K562 (cell line): ENCODE measurements at regions not wholly inside any gene's neighbourhood (a gene's known extent, or its start where the extent isn't known, plus 50 kb on each side); places are given as distances from the start of the nearest gene placed in this dataset.

Source experiments
- ATAC-seq: fragments of 200-7000 bp; cut with Tn5 transposase; 3 replicates; pipeline ENCODE4 v1.9.1; 2020; ENCODE audit warnings: moderate library complexity
- BruUV-seq: library from RNA; stranded (reverse); fragments of 400-500 nt; replicated peaks from 2 replicates; lab custom pipeline; 2021; lab: Mats Ljungman, UMichigan
- CTCF ChIA-PET: fragments of 300-600 bp; formaldehyde crosslinking; extraction: SDS; loops from one replicate; lab custom pipeline; 2021; ENCODE audit warnings: low intra/inter-chr PET ratio; lab: Yijun Ruan, JAX
- POLR2A ChIA-PET: fragments of 300-600, 350-650 bp; sonication (Branson Sonifier 250); formaldehyde crosslinking; extraction: SDS; loops from one replicate; lab custom pipeline; 2021; ENCODE audit warnings: antibody characterized with exemption, inconsistent platforms; lab: Yijun Ruan, JAX
- DNase-seq, 4 experiments: peaks; one replicate each; pipeline versions ENCODE4 v3.0.0 to v3.0.0-alpha.2; 2011 to 2018; ENCODE audit warnings: low spot score in 3 of 4, mixed read lengths in 3 of 4; ENCODE audit errors: extremely low read depth in 1 of 4
- FAIRE-seq: peaks from 2 replicates; lab custom pipeline; 2011; peaks lifted over from hg19 to GRCh38; lab: Jason Lieb, UNC
- H2AFZ ChIP-seq: 2 replicates; pipeline ENCODE4 v1.6.0; 2011; ENCODE audit warnings: low read depth, low read length, control low read depth, inconsistent platforms
- H3K27ac ChIP-seq: fragments of 200-600 bp; 3 replicates; pipeline ENCODE4 v1.8.0; 2011; ENCODE audit warnings: low read depth, mild to moderate bottlenecking, control low read depth, inconsistent platforms, low read length, moderate library complexity, mixed read lengths; ENCODE audit errors: extremely low read depth
- H3K27me3 ChIP-seq, 2 experiments: fragments of 300-600 bp in 1 of 2; 2 replicates in 1 of 2; 3 replicates in 1 of 2; pipeline versions ENCODE4 v1.6.0 to v1.8.0; 2011; ENCODE audit warnings: inconsistent platforms in 2 of 2, low read length in 2 of 2, mild to moderate bottlenecking in 1 of 2, mixed read lengths in 1 of 2, moderate library complexity in 1 of 2; ENCODE audit not compliant: control insufficient read depth in 2 of 2, insufficient read depth in 2 of 2
- H3K36me3 ChIP-seq: fragments of 300-600 bp; 3 replicates; pipeline ENCODE4 v1.8.0; 2011; ENCODE audit warnings: mild to moderate bottlenecking, low read length, inconsistent platforms; ENCODE audit not compliant: control insufficient read depth, insufficient read depth
- H3K4me1 ChIP-seq, 2 experiments: fragments of 200-600 bp in 1 of 2; replicated peaks in 1 of 2; 2 replicates in 1 of 2; 3 replicates in 1 of 2; pipeline versions ENCODE4 v1.5.1 to v1.8.0; 2011; ENCODE audit warnings: inconsistent platforms in 2 of 2, low read length in 2 of 2, mild to moderate bottlenecking in 1 of 2, mixed read lengths in 1 of 2, moderate library complexity in 1 of 2; ENCODE audit not compliant: control insufficient read depth in 2 of 2, insufficient read depth in 2 of 2
- H3K4me2 ChIP-seq: 2 replicates; pipeline ENCODE4 v1.6.1; 2011; ENCODE audit warnings: low read length, control low read depth, inconsistent platforms, mixed read lengths; ENCODE audit not compliant: insufficient read depth
- H3K4me3 ChIP-seq: fragments of 200-600 bp; sonication (generic), shearing (Covaris generic); 2 replicates; pipeline ENCODE4 v1.5.1; 2016; ENCODE audit warnings: control low read depth, inconsistent platforms
- H3K79me2 ChIP-seq: fragments of 200-600 bp; 3 replicates; pipeline ENCODE4 v1.8.0; 2011; ENCODE audit warnings: low read length, inconsistent platforms; ENCODE audit not compliant: control insufficient read depth, insufficient read depth
- H3K9ac ChIP-seq, 2 experiments: 2 replicates each; pipeline versions ENCODE4 v1.6.0 to v1.6.1; 2011; ENCODE audit warnings: low read depth in 2 of 2, low read length in 2 of 2, control low read depth in 1 of 2, inconsistent platforms in 1 of 2, mild to moderate bottlenecking in 1 of 2, mixed read lengths in 1 of 2; ENCODE audit not compliant: insufficient read depth in 1 of 2
- H3K9me1 ChIP-seq: one replicate; pipeline ENCODE4 v1.6.0; 2011; ENCODE audit warnings: inconsistent platforms, mild to moderate bottlenecking, low read length, moderate library complexity; ENCODE audit not compliant: control insufficient read depth, insufficient read depth
- H3K9me3 ChIP-seq: replicated peaks from 2 replicates; pipeline ENCODE4 v1.5.1; 2011; ENCODE audit warnings: low read depth, low read length, inconsistent platforms; ENCODE audit not compliant: control insufficient read depth, insufficient read depth
- H4K20me1 ChIP-seq: replicated peaks from 2 replicates; pipeline ENCODE4 v1.6.1; 2011; ENCODE audit warnings: low read length, inconsistent platforms, mixed read lengths; ENCODE audit not compliant: control insufficient read depth, insufficient read depth
- BCL6 ChIP-seq: fragments of 250-450 bp; sonication (Bioruptor Pico); IDR thresholded peaks from 2 replicates; pipeline ENCODE4 v1.4.0; 2020
- CEBPB ChIP-seq: fragments of 450-650 bp; IDR thresholded peaks from 2 replicates; pipeline ENCODE4 v1.6.1; 2016; ENCODE audit warnings: missing genetic modification characterization, missing compliant biosample characterization
- CTBP1 ChIP-seq: fragments of 450-650 bp; IDR thresholded peaks from 2 replicates; pipeline ENCODE4 v1.6.1; 2016; ENCODE audit warnings: borderline replicate concordance
- FOXP1 ChIP-seq: sonication (generic); formaldehyde crosslinking; IDR thresholded peaks from 2 replicates; pipeline ENCODE4 v1.8.0; 2022; ENCODE audit warnings: mild to moderate bottlenecking, missing genetic modification reagents
- HIVEP1 ChIP-seq: fragments of 250-450 bp; sonication (Bioruptor Pico); IDR thresholded peaks from 2 replicates; pipeline ENCODE4 v1.4.0; 2020; ENCODE audit warnings: mild to moderate bottlenecking
- HNRNPH1 ChIP-seq: fragments of 200-400 bp; formaldehyde crosslinking; optimal IDR thresholded peaks from 2 replicates; pipeline ENCODE3; 2017; ENCODE audit warnings: low read depth, mild to moderate bottlenecking, low read length, moderate library complexity
- NFE2L1 ChIP-seq: fragments of 450-650 bp; IDR thresholded peaks from 2 replicates; pipeline ENCODE4 v1.6.1; 2016; ENCODE audit warnings: missing genetic modification characterization, low read depth, mild to moderate bottlenecking, missing compliant biosample characterization, moderate library complexity, borderline replicate concordance
- NR4A1 ChIP-seq, 2 experiments: fragments of 250-450 bp in 1 of 2; fragments of 450-650 bp in 1 of 2; sonication (Bioruptor Pico) in 1 of 2; IDR thresholded peaks; 2 replicates each; pipeline versions ENCODE4 v1.4.0 to v1.6.1; 2016 to 2020; ENCODE audit warnings: mild to moderate bottlenecking in 2 of 2, missing compliant biosample characterization in 1 of 2, missing genetic modification characterization in 1 of 2, moderate library complexity in 1 of 2
- RB1 ChIP-seq: fragments of 450-650 bp; IDR thresholded peaks from 2 replicates; pipeline ENCODE4 v1.6.1; 2017; ENCODE audit warnings: low read depth, mild to moderate bottlenecking
- RBBP5 ChIP-seq: fragments of 200-600 bp; sonication (generic); IDR thresholded peaks from 2 replicates; pipeline ENCODE4 v1.6.1; 2012; ENCODE audit warnings: borderline replicate concordance, mild to moderate bottlenecking, low read length, control low read depth, inconsistent platforms; ENCODE audit not compliant: insufficient read depth, poor library complexity, severe bottlenecking
- RBM14 ChIP-seq: fragments of 200-400 bp; formaldehyde crosslinking; IDR thresholded peaks from 2 replicates; pipeline ENCODE4 v1.6.1; 2018; ENCODE audit warnings: low read depth, mild to moderate bottlenecking, low read length, moderate library complexity, borderline replicate concordance; ENCODE audit not compliant: insufficient read depth
- TCF3 ChIP-seq: sonication (generic); formaldehyde crosslinking; IDR thresholded peaks from 2 replicates; pipeline ENCODE4 v1.4.0; 2020; ENCODE audit warnings: mild to moderate bottlenecking, missing genetic modification reagents
- THRAP3 ChIP-seq: fragments of 450-650 bp; IDR thresholded peaks from 2 replicates; pipeline ENCODE4 v1.6.1; 2016; ENCODE audit warnings: mild to moderate bottlenecking, inconsistent platforms, borderline replicate concordance
- U2AF2 ChIP-seq: fragments of 200-400 bp; formaldehyde crosslinking; optimal IDR thresholded peaks from 2 replicates; pipeline ENCODE3; 2017; ENCODE audit warnings: low read depth, mild to moderate bottlenecking, low read length
- ZFPM2 ChIP-seq: fragments of 250-450 bp; sonication (Bioruptor Pico); IDR thresholded peaks from 2 replicates; pipeline ENCODE4 v1.5.1; 2022; ENCODE audit warnings: mild to moderate bottlenecking
- WGBS: fragments of 100-300 bp; shearing (Covaris generic); methylation state at CpG from one replicate; pipeline ENCODE4 v1.1.6; 2016; ENCODE audit warnings: low coverage, mixed read lengths; ENCODE audit not compliant: insufficient coverage; ENCODE audit errors: missing lambda C conversion rate; 5-methylcytosine and 5-hydroxymethylcytosine counted together
- in situ Hi-C: fragments of 300-500 bp; cut with MboI; formaldehyde crosslinking; loops from 4 replicates; pipeline ENCODE4 v1.15.0; 2018; ENCODE audit warnings: inconsistent platforms, mixed read lengths
- intact Hi-C: fragments of 100-400 bp; cut with micrococcal nuclease; formaldehyde crosslinking; loops from 2 replicates; pipeline ENCODE4 v1.14.2; 2022
- TF ChIP-seq, protein P1 (sequence below): fragments of 450-650 bp; IDR thresholded peaks from 2 replicates; pipeline ENCODE4 v1.6.1; 2016; ENCODE audit warnings: borderline replicate concordance
- TF ChIP-seq, protein P2 (sequence below): fragments of 450-650 bp; formaldehyde crosslinking; IDR thresholded peaks from 2 replicates; pipeline ENCODE4 v1.4.0; 2022; ENCODE audit warnings: missing genetic modification characterization
- TF ChIP-seq, protein P3 (sequence below): fragments of 250-450 bp; sonication (Bioruptor Pico); IDR thresholded peaks from 2 replicates; pipeline ENCODE4 v1.8.0; 2022; ENCODE audit warnings: moderate library complexity, mild to moderate bottlenecking, inconsistent platforms

DNA sequence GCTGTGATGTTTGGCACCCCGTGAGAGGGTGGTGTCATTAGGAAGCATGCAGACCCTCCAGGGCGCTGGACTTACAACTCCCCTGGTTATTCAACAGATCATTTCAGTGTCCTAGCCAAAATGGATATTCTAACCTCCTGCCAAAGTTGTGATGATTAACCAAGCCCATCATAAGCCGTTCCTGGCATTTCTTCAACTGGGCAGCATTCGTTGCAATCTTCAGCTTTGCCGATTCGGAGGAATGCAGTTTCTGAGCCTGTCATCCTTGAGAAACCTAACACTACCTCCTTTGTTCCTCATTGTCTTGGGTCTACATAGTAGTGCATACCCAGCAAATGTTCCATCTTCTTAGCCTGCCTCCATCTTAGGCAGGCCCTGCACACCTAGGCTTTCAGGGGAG, 79.2 kb upstream of the MAP3K4 start:
- intact Hi-C loops = no loop called here
- in situ Hi-C loops = no loop called here

More for the DNA sequence above, 79.2 kb upstream of the MAP3K4 start:
- Histone ChIP-seq H3K79me2 (no peaks in the 10 kb centered on the region), H3K4me3 (no peak overlapping the region), H3K4me2 (no peak overlapping the region), H2AFZ (no peak overlapping the region), H3K36me3 (no peaks in the 10 kb centered on the region), H3K9me3 (no peaks in the 10 kb centered on the region), H3K9me1 (no peaks in the 10 kb centered on the region), H3K9ac (no peak overlapping the region), H4K20me1 (no peaks in the 10 kb centered on the region), H3K27ac (no peak overlapping the region), H3K4me1 (no peaks in the 10 kb centered on the region), H3K27me3 (peaks cover 2 to 5% of the 10 kb centered on the region in 2 experiments; a peak in 2 of 5 replicates)
- BruUV-seq = no TSS peak
- WGBS = 10% methylated on average over 6 of the region's 6 CpGs
- DNase-seq (no peak), ATAC-seq (peak; percentile 27; the same call in 1 of the 3 replicates), FAIRE-seq (no peak)
- TF ChIP-seq HIVEP1 (CRISPR knock-in tag) (no peak), RBM14 (no peak), NR4A1 (CRISPR knock-in tag; IDR thresholded peaks at IDR 0.05) (no peak), NR4A1 (tag; IDR thresholded peaks at IDR 0.05) (no peak), CEBPB (tag) (no peak), THRAP3 (no peak), RBBP5 (no peak), TCF3 (CRISPR knock-in tag) (no peak), RB1 (no peak), FOXP1 (CRISPR knock-in tag) (no peak), NFE2L1 (tag) (no peak), CTBP1 (no peak), BCL6 (CRISPR knock-in tag) (no peak), HNRNPH1 (no peak), ZFPM2 (CRISPR knock-in tag) (no peak), U2AF2 (no peak)
- TF ChIP-seq, protein P1, sequence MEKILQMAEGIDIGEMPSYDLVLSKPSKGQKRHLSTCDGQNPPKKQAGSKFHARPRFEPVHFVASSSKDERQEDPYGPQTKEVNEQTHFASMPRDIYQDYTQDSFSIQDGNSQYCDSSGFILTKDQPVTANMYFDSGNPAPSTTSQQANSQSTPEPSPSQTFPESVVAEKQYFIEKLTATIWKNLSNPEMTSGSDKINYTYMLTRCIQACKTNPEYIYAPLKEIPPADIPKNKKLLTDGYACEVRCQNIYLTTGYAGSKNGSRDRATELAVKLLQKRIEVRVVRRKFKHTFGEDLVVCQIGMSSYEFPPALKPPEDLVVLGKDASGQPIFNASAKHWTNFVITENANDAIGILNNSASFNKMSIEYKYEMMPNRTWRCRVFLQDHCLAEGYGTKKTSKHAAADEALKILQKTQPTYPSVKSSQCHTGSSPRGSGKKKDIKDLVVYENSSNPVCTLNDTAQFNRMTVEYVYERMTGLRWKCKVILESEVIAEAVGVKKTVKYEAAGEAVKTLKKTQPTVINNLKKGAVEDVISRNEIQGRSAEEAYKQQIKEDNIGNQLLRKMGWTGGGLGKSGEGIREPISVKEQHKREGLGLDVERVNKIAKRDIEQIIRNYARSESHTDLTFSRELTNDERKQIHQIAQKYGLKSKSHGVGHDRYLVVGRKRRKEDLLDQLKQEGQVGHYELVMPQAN = no peak
- TF ChIP-seq, protein P2, sequence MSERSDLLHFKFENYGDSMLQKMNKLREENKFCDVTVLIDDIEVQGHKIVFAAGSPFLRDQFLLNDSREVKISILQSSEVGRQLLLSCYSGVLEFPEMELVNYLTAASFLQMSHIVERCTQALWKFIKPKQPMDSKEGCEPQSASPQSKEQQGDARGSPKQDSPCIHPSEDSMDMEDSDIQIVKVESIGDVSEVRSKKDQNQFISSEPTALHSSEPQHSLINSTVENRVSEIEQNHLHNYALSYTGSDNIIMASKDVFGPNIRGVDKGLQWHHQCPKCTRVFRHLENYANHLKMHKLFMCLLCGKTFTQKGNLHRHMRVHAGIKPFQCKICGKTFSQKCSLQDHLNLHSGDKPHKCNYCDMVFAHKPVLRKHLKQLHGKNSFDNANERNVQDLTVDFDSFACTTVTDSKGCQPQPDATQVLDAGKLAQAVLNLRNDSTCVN = no peak
- TF ChIP-seq, protein P3, sequence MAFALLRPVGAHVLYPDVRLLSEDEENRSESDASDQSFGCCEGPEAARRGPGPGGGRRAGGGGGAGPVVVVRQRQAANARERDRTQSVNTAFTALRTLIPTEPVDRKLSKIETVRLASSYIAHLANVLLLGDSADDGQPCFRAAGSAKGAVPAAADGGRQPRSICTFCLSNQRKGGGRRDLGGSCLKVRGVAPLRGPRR (CRISPR knock-in tag) = no peak
- ChIA-PET CTCF (no interaction called here), POLR2A (no interaction called here)
